GM23338 (cell line): ENCODE measurements at regions not wholly inside any gene's neighbourhood (a gene's known extent, or its start where the extent isn't known, plus 50 kb on each side); places are given as distances from the start of the nearest gene placed in this dataset.

ENCODE experiments used
- ATAC-seq: fragments of 200-7000 bp; cut with Tn5 transposase; 3 replicates; pipeline ENCODE4 v1.9.1; 2020
- DNase-seq: peaks from one replicate; pipeline ENCODE4 v3.0.0-alpha.2; 2015; ENCODE audit warnings: low spot score
- H2AFZ ChIP-seq: fragments of 200-600 bp; sonication (generic); 2 replicates; pipeline ENCODE4 v1.8.0; 2016; ENCODE audit warnings: antibody characterized with exemption, mild to moderate bottlenecking, moderate library complexity
- H3F3A ChIP-seq: fragments of 200-600 bp; sonication (generic); replicated peaks from 2 replicates; pipeline ENCODE4 v1.8.0; 2017; ENCODE audit warnings: antibody characterized with exemption, mixed run types, low read depth
- H3K27ac ChIP-seq: fragments of 200-600 bp; sonication (generic); 2 replicates; pipeline ENCODE4 v1.6.1; 2016; ENCODE audit warnings: low read depth
- H3K27me3 ChIP-seq: fragments of 200-600 bp; sonication (generic); 2 replicates; pipeline ENCODE4 v1.8.0; 2016; ENCODE audit warnings: mild to moderate bottlenecking, mixed run types, moderate library complexity; ENCODE audit not compliant: insufficient read depth
- H3K36me3 ChIP-seq: fragments of 200-600 bp; sonication (generic); 2 replicates; pipeline ENCODE4 v1.8.0; 2016; ENCODE audit warnings: mild to moderate bottlenecking; ENCODE audit not compliant: insufficient read depth
- H3K4me1 ChIP-seq: fragments of 200-600 bp; sonication (generic); 2 replicates; pipeline ENCODE4 v1.8.0; 2016; ENCODE audit warnings: mild to moderate bottlenecking, moderate library complexity; ENCODE audit not compliant: insufficient read depth
- H3K4me2 ChIP-seq: fragments of 200-600 bp; sonication (generic); 2 replicates; pipeline ENCODE4 v1.7.1; 2017; ENCODE audit warnings: mixed run types
- H3K4me3 ChIP-seq: fragments of 200-600 bp; sonication (generic); 2 replicates; pipeline ENCODE4 v1.6.1; 2016; ENCODE audit warnings: mixed run types
- H3K79me2 ChIP-seq: fragments of 200-600 bp; sonication (generic); replicated peaks from 2 replicates; pipeline ENCODE4 v1.8.0; 2017; ENCODE audit warnings: mild to moderate bottlenecking; ENCODE audit not compliant: insufficient read depth
- H3K9me2 ChIP-seq: fragments of 200-600 bp; sonication (generic); 2 replicates; pipeline ENCODE4 v1.8.0; 2017; ENCODE audit not compliant: insufficient read depth
- H4K20me1 ChIP-seq: fragments of 200-600 bp; sonication (generic); replicated peaks from 2 replicates; pipeline ENCODE4 v1.8.0; 2017; ENCODE audit warnings: mild to moderate bottlenecking; ENCODE audit not compliant: insufficient read depth
- H3K27ac Mint-ChIP-seq: 2 replicates; pipeline ENCODE4 v1.8.0; 2020; ENCODE audit warnings: inconsistent platforms, mild to moderate bottlenecking, moderate library complexity, mixed read lengths
- H3K27me3 Mint-ChIP-seq: 3 replicates; pipeline ENCODE4 v1.8.0; 2022; ENCODE audit warnings: low read depth, mild to moderate bottlenecking, moderate library complexity, mixed read lengths, inconsistent platforms; ENCODE audit not compliant: insufficient read depth, poor library complexity
- H3K36me3 Mint-ChIP-seq: 3 replicates; pipeline ENCODE4 v1.8.0; 2021; ENCODE audit warnings: low read depth, mild to moderate bottlenecking, inconsistent platforms, moderate library complexity, mixed read lengths
- H3K4me1 Mint-ChIP-seq: 3 replicates; pipeline ENCODE4 v1.8.0; 2020; ENCODE audit warnings: mild to moderate bottlenecking, inconsistent platforms, mixed read lengths
- H3K4me3 Mint-ChIP-seq: 3 replicates; pipeline ENCODE4 v1.8.0; 2021; ENCODE audit warnings: moderate library complexity, mild to moderate bottlenecking, inconsistent platforms, mixed read lengths
- H3K9me3 Mint-ChIP-seq: 3 replicates; pipeline ENCODE4 v1.8.0; 2020; ENCODE audit warnings: moderate library complexity, mild to moderate bottlenecking, inconsistent platforms, mixed read lengths
- CREB1 ChIP-seq: fragments of 250-450 bp; sonication (Bioruptor Pico); IDR thresholded peaks from 2 replicates; pipeline ENCODE4 v1.5.0; 2020; ENCODE audit warnings: low read depth, mild to moderate bottlenecking, moderate library complexity
- EZH2 ChIP-seq: fragments of 200-600 bp; sonication (generic); IDR thresholded peaks from one replicate; pipeline ENCODE4 v1.8.0; 2017; ENCODE audit warnings: antibody characterized with exemption, mild to moderate bottlenecking, low read depth; ENCODE audit not compliant: unreplicated experiment
- EZH2phosphoT487 ChIP-seq: fragments of 200-600 bp; sonication (generic); IDR thresholded peaks from one replicate; pipeline ENCODE4 v1.8.1; 2018; ENCODE audit warnings: antibody characterized with exemption; ENCODE audit not compliant: unreplicated experiment
- JUNB ChIP-seq: IDR thresholded peaks from one replicate; pipeline ENCODE4 v1.6.1; 2016; ENCODE audit warnings: antibody characterized with exemption; ENCODE audit not compliant: unreplicated experiment
- NANOG ChIP-seq: IDR thresholded peaks from 2 replicates; pipeline ENCODE4 v1.6.1; 2016; ENCODE audit warnings: antibody characterized with exemption, borderline replicate concordance
- POLR2AphosphoS5 ChIP-seq: IDR thresholded peaks from 2 replicates; pipeline ENCODE4 v1.6.1; 2016; ENCODE audit warnings: antibody characterized with exemption, low read depth
- STAT1 ChIP-seq: IDR thresholded peaks from one replicate; pipeline ENCODE4 v1.6.1; 2016; ENCODE audit warnings: antibody characterized with exemption; ENCODE audit not compliant: unreplicated experiment
- ZNF114 ChIP-seq: fragments of 250-450 bp; sonication (Bioruptor Pico); IDR thresholded peaks from 2 replicates; pipeline ENCODE4 v1.5.0; 2020; ENCODE audit warnings: mild to moderate bottlenecking, moderate library complexity
- ZNF331 ChIP-seq: fragments of 250-450 bp; sonication (Bioruptor Pico); IDR thresholded peaks from 2 replicates; pipeline ENCODE4 v1.5.0; 2020; ENCODE audit warnings: low read depth, mild to moderate bottlenecking, moderate library complexity
- TF ChIP-seq, protein P1 (sequence below): IDR thresholded peaks from 2 replicates; pipeline ENCODE4 v1.6.1; 2016; ENCODE audit warnings: antibody characterized with exemption
- TF ChIP-seq, protein P2 (sequence below): fragments of 250-450 bp; sonication (Bioruptor Pico); IDR thresholded peaks from 2 replicates; pipeline ENCODE4 v1.5.0; 2020; ENCODE audit warnings: mild to moderate bottlenecking, moderate library complexity
- TF ChIP-seq, protein P3 (sequence below): IDR thresholded peaks from one replicate; pipeline ENCODE4 v1.6.1; 2018; ENCODE audit warnings: antibody characterized with exemption; ENCODE audit not compliant: unreplicated experiment
- TF ChIP-seq, protein P4 (sequence below), 2 experiments: fragments of 200-600 bp in 1 of 2; sonication (generic) in 1 of 2; conservative IDR thresholded peaks; 2 replicates each; pipeline versions ENCODE4 v1.5.1 to v1.6.1; 2016 to 2017; ENCODE audit warnings: antibody characterized with exemption in 2 of 2, low read depth in 2 of 2, mild to moderate bottlenecking in 2 of 2, moderate library complexity in 1 of 2

DNA sequence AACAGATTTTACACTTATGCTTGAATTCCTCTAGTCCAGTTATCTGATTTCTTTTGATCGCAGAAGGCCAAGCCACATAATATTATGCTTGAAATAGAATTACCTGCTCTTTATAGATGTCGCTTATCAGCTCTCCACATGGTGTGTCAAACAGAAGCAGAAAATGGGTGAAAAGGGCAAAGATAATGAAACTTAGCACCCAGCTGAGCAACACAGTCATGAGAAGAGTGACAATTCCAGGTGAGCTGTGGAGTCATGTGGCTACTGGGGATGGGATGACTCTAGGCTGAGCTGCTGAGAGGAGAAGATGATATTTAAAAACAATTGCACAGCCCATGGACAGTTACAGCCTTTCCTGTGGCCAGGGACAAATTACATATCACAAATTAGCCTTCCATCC is 398.7 kb upstream of the PDZRN3 start:
- TF ChIP-seq CREB1 (CRISPR knock-in tag): no peak
- TF ChIP-seq EZH2: no peak
- TF ChIP-seq EZH2phosphoT487: no peak
- TF ChIP-seq, protein P1, sequence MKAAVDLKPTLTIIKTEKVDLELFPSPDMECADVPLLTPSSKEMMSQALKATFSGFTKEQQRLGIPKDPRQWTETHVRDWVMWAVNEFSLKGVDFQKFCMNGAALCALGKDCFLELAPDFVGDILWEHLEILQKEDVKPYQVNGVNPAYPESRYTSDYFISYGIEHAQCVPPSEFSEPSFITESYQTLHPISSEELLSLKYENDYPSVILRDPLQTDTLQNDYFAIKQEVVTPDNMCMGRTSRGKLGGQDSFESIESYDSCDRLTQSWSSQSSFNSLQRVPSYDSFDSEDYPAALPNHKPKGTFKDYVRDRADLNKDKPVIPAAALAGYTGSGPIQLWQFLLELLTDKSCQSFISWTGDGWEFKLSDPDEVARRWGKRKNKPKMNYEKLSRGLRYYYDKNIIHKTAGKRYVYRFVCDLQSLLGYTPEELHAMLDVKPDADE: no peak
- no peak for TF ChIP-seq ZNF114 (CRISPR knock-in tag)
- TF ChIP-seq NANOG: no peak
- TF ChIP-seq, protein P2, sequence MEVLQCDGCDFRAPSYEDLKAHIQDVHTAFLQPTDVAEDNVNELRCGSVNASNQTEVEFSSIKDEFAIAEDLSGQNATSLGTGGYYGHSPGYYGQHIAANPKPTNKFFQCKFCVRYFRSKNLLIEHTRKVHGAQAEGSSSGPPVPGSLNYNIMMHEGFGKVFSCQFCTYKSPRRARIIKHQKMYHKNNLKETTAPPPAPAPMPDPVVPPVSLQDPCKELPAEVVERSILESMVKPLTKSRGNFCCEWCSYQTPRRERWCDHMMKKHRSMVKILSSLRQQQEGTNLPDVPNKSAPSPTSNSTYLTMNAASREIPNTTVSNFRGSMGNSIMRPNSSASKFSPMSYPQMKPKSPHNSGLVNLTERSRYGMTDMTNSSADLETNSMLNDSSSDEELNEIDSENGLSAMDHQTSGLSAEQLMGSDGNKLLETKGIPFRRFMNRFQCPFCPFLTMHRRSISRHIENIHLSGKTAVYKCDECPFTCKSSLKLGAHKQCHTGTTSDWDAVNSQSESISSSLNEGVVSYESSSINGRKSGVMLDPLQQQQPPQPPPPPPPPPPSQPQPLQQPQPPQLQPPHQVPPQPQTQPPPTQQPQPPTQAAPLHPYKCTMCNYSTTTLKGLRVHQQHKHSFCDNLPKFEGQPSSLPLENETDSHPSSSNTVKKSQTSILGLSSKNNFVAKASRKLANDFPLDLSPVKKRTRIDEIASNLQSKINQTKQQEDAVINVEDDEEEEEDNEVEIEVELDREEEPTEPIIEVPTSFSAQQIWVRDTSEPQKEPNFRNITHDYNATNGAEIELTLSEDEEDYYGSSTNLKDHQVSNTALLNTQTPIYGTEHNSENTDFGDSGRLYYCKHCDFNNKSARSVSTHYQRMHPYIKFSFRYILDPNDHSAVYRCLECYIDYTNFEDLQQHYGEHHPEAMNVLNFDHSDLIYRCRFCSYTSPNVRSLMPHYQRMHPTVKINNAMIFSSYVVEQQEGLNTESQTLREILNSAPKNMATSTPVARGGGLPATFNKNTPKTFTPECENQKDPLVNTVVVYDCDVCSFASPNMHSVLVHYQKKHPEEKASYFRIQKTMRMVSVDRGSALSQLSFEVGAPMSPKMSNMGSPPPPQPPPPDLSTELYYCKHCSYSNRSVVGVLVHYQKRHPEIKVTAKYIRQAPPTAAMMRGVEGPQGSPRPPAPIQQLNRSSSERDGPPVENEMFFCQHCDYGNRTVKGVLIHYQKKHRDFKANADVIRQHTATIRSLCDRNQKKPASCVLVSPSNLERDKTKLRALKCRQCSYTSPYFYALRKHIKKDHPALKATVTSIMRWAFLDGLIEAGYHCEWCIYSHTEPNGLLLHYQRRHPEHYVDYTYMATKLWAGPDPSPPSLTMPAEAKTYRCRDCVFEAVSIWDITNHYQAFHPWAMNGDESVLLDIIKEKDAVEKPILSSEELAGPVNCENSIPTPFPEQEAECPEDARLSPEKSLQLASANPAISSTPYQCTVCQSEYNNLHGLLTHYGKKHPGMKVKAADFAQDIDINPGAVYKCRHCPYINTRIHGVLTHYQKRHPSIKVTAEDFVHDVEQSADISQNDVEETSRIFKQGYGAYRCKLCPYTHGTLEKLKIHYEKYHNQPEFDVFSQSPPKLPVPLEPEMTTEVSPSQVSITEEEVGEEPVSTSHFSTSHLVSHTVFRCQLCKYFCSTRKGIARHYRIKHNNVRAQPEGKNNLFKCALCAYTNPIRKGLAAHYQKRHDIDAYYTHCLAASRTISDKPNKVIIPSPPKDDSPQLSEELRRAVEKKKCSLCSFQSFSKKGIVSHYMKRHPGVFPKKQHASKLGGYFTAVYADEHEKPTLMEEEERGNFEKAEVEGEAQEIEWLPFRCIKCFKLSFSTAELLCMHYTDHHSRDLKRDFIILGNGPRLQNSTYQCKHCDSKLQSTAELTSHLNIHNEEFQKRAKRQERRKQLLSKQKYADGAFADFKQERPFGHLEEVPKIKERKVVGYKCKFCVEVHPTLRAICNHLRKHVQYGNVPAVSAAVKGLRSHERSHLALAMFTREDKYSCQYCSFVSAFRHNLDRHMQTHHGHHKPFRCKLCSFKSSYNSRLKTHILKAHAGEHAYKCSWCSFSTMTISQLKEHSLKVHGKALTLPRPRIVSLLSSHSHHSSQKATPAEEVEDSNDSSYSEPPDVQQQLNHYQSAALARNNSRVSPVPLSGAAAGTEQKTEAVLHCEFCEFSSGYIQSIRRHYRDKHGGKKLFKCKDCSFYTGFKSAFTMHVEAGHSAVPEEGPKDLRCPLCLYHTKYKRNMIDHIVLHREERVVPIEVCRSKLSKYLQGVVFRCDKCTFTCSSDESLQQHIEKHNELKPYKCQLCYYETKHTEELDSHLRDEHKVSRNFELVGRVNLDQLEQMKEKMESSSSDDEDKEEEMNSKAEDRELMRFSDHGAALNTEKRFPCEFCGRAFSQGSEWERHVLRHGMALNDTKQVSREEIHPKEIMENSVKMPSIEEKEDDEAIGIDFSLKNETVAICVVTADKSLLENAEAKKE (CRISPR knock-in tag): no peak
- no peak for TF ChIP-seq JUNB
- TF ChIP-seq ZNF331 (CRISPR knock-in tag): no peak
- no peak for TF ChIP-seq STAT1
- TF ChIP-seq, protein P3, sequence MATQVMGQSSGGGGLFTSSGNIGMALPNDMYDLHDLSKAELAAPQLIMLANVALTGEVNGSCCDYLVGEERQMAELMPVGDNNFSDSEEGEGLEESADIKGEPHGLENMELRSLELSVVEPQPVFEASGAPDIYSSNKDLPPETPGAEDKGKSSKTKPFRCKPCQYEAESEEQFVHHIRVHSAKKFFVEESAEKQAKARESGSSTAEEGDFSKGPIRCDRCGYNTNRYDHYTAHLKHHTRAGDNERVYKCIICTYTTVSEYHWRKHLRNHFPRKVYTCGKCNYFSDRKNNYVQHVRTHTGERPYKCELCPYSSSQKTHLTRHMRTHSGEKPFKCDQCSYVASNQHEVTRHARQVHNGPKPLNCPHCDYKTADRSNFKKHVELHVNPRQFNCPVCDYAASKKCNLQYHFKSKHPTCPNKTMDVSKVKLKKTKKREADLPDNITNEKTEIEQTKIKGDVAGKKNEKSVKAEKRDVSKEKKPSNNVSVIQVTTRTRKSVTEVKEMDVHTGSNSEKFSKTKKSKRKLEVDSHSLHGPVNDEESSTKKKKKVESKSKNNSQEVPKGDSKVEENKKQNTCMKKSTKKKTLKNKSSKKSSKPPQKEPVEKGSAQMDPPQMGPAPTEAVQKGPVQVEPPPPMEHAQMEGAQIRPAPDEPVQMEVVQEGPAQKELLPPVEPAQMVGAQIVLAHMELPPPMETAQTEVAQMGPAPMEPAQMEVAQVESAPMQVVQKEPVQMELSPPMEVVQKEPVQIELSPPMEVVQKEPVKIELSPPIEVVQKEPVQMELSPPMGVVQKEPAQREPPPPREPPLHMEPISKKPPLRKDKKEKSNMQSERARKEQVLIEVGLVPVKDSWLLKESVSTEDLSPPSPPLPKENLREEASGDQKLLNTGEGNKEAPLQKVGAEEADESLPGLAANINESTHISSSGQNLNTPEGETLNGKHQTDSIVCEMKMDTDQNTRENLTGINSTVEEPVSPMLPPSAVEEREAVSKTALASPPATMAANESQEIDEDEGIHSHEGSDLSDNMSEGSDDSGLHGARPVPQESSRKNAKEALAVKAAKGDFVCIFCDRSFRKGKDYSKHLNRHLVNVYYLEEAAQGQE: no peak
- TF ChIP-seq, protein P4, sequence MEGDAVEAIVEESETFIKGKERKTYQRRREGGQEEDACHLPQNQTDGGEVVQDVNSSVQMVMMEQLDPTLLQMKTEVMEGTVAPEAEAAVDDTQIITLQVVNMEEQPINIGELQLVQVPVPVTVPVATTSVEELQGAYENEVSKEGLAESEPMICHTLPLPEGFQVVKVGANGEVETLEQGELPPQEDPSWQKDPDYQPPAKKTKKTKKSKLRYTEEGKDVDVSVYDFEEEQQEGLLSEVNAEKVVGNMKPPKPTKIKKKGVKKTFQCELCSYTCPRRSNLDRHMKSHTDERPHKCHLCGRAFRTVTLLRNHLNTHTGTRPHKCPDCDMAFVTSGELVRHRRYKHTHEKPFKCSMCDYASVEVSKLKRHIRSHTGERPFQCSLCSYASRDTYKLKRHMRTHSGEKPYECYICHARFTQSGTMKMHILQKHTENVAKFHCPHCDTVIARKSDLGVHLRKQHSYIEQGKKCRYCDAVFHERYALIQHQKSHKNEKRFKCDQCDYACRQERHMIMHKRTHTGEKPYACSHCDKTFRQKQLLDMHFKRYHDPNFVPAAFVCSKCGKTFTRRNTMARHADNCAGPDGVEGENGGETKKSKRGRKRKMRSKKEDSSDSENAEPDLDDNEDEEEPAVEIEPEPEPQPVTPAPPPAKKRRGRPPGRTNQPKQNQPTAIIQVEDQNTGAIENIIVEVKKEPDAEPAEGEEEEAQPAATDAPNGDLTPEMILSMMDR (conservative IDR thresholded peaks at IDR 0.05; ENCODE audit: low read depth in 2 of 2): no peak
- TF ChIP-seq POLR2AphosphoS5: no peak
- Mint-ChIP-seq H3K27me3 (no peaks in the 10 kb centered on the region), H3K9me3 (no peaks in the 10 kb centered on the region), H3K4me1 (no peaks in the 10 kb centered on the region; the same call in 2 of the 3 replicates), H3K27ac (no peak overlapping the region), H3K36me3 (no peaks in the 10 kb centered on the region; the same call in 2 of the 3 replicates), H3K4me3 (no peak overlapping the region)
- Histone ChIP-seq H4K20me1 (no peaks in the 10 kb centered on the region), H3K4me3 (no peak overlapping the region), H3K27ac (no peak overlapping the region), H3K9me2 (peaks cover 10% of the 10 kb centered on the region), H3K79me2 (no peaks in the 10 kb centered on the region), H3K4me1 (no peaks in the 10 kb centered on the region), H2AFZ (0 out of 2 replicates have a peak overlapping the region, but pooled peaks have one; percentile 39), H3K4me2 (no peak overlapping the region), H3K27me3 (no peaks in the 10 kb centered on the region), H3K36me3 (no peaks in the 10 kb centered on the region), H3F3A (no peaks in the 10 kb centered on the region)
- ATAC-seq (no peak), DNase-seq (no peak)
